Sigmoid colon (tissue), 4 donors: ENCODE measurements at regions not wholly inside any gene's neighbourhood (a gene's known extent, or its start where the extent isn't known, plus 50 kb on each side); places are given as distances from the start of the nearest gene placed in this dataset.

Experiments
- EP300 ChIP-seq, 4 donors: sonication (generic); formaldehyde crosslinking; IDR thresholded peaks; one replicate each; pipeline ENCODE4 v1.6.1; 2017; ENCODE audit warnings: antibody characterized with exemption in 4 of 4
- POLR2AphosphoS5 ChIP-seq, 4 donors: sonication (generic); formaldehyde crosslinking; IDR thresholded peaks; one replicate each; pipeline ENCODE4 v1.6.1; 2017; ENCODE audit warnings: antibody characterized with exemption in 4 of 4
- TF ChIP-seq, protein P1 (sequence below), 4 experiments: fragments of 450-650 bp in 3 of 4; fragments of 200-600 bp in 1 of 4; IDR thresholded peaks; one replicate each; pipeline ENCODE4 v1.5.1; 2016 to 2019; ENCODE audit warnings: antibody characterized with exemption in 4 of 4, mild to moderate bottlenecking in 3 of 4, moderate library complexity in 2 of 4

GRCh38 chr6:141244366-141244765 is 888.4 kb upstream of the GJE1 start:
- TF ChIP-seq, protein P1, sequence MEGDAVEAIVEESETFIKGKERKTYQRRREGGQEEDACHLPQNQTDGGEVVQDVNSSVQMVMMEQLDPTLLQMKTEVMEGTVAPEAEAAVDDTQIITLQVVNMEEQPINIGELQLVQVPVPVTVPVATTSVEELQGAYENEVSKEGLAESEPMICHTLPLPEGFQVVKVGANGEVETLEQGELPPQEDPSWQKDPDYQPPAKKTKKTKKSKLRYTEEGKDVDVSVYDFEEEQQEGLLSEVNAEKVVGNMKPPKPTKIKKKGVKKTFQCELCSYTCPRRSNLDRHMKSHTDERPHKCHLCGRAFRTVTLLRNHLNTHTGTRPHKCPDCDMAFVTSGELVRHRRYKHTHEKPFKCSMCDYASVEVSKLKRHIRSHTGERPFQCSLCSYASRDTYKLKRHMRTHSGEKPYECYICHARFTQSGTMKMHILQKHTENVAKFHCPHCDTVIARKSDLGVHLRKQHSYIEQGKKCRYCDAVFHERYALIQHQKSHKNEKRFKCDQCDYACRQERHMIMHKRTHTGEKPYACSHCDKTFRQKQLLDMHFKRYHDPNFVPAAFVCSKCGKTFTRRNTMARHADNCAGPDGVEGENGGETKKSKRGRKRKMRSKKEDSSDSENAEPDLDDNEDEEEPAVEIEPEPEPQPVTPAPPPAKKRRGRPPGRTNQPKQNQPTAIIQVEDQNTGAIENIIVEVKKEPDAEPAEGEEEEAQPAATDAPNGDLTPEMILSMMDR (IDR thresholded peaks at IDR 0.05), result no peak
- TF ChIP-seq EP300 (IDR thresholded peaks at IDR 0.05) (no peak), POLR2AphosphoS5 (IDR thresholded peaks at IDR 0.05) (no peak)
